ENCODE measurements at regions not wholly inside any gene's neighbourhood (a gene's known extent, or its start where the extent isn't known, plus 50 kb on each side); places are given as distances from the start of the nearest gene placed in this dataset.

DNA sequence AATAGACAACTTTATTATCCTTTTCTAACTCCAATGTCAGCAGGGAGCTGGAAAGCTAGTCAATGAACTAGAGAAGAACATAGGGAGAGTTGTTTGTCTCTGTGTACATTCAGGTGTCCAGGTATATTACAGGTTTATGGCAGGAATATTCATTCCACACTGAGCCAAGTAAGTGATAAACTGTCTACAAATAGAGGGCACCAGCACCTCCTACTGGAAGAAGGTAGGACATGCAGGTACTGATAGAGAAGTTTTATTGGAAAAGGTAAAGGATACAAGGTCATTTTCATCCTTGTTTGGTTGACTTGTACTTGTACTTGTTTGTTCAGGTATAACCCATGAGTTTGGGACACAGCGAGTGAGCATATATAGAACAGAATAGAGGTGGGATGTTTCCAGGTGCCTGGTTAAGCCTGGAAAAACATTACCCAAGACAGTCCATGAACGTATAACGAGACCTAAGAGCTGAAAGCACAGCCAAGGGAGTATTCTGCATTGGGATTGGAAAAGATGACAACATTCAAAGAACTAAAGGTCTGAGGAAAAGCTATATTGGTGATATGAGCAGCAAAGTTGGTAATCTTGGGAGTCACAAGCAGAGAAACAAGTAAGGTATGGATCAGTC, 61.4 kb upstream of the PPP1R3C start:
- TF ChIP-seq, protein P1, sequence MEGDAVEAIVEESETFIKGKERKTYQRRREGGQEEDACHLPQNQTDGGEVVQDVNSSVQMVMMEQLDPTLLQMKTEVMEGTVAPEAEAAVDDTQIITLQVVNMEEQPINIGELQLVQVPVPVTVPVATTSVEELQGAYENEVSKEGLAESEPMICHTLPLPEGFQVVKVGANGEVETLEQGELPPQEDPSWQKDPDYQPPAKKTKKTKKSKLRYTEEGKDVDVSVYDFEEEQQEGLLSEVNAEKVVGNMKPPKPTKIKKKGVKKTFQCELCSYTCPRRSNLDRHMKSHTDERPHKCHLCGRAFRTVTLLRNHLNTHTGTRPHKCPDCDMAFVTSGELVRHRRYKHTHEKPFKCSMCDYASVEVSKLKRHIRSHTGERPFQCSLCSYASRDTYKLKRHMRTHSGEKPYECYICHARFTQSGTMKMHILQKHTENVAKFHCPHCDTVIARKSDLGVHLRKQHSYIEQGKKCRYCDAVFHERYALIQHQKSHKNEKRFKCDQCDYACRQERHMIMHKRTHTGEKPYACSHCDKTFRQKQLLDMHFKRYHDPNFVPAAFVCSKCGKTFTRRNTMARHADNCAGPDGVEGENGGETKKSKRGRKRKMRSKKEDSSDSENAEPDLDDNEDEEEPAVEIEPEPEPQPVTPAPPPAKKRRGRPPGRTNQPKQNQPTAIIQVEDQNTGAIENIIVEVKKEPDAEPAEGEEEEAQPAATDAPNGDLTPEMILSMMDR (IDR thresholded peaks at IDR 0.05; ENCODE audit: low read depth, low read length, poor library complexity, severe bottlenecking): peak; percentile 83
- no peak for TF ChIP-seq EZH2phosphoT487 (IDR thresholded peaks at IDR 0.05; ENCODE audit: borderline replicate concordance, low read length)

Measured in DOHH2 (cell line).